HG02973 (cell line): ENCODE measurements at regions not wholly inside any gene's neighbourhood (a gene's known extent, or its start where the extent isn't known, plus 50 kb on each side); places are given as distances from the start of the nearest gene placed in this dataset.
"Not testable (repeated sequence)": the region's sequence is repeated elsewhere in the genome, so short reads cannot be mapped to it uniquely, and the experiment has no call there.

ENCODE experiments used
- ATAC-seq: cut with Tn5 transposase; IDR thresholded peaks from one replicate; pipeline ENCODE4 v1.9.1; 2021; ENCODE audit warnings: moderate library complexity; ENCODE audit not compliant: unreplicated experiment

- no peak for ATAC-seq
Measured at GRCh38 chr9:105021917-105022316, 94.0 kb upstream of the ABCA1 start.

DNA sequence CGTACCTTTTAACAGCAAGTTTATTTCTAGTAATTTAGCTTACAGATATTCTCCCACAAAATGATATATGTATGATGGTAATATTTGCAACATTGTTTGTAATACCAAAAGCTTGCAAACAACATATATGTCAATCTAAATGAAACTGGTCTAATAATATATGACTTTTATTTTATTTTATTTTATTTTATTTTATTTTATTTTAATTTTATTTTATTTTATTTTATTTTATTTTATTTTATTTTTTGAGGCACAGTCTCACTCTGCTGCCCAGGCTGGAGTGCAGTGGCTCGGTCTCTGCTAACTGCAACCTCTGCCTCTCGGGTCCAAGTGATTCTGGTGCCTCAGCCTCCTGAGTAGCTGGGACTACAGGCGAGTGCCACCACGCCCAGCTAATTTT, 94.6 kb upstream of the ABCA1 start:
- ATAC-seq: not testable (repeated sequence)

DNA sequence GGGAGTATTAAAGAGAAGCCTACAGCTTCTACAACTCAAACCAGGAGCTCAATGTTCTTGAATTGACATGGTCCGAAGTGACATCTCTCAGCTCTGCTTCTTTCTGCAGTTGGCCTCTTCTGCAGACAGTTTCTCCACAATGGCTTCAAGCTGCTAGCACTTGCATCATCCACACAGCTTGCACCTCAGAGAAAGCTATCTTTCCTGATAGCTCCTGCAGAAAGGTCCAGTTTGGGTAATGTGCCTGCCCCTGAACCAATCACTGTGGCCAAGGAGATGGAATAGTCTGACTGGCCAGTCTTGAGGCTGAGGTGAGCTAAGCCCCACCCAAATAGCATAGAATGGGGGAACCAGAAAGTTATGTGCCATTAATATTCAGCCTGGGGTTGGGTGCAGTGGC, 95.8 kb upstream of the ABCA1 start:
- ATAC-seq: no peak

DNA sequence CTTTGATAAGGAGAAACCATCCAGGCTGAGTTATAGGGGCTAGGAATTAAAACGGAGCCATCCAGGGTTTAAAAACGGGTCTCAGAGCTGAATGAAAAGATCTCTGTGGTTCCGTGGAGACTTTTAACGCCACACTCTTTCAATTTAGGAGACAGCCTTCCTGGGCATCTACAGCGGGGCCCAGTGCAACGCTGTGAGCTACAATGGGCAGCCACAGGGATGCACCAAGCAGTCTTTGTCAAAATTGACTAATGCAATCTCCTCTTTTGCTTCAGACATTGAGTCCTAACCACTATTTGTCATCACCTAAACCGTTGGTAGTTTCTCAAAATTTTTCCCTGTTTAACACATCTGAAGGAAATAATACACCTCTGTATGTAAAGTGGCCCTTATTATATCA, 96.6 kb upstream of the ABCA1 start:
- no peak for ATAC-seq

DNA sequence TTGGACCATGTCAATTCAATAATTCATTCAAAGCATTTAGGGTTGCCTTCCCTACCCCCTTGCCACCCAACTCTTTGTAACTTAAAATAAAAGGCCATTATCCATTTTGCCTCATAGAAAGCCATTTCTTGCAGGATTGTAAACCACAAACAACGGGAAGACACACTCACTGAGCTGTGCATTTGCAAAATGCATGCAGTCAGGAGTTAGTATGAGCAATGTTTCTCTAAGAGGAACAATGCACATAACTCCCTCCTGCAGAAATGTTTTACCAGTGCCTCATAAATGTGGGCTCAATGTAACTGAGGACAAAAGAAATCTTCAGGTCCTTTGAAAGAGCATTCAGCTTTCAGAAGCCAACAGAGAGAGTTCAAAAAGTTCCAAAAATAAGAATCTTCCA, 98.5 kb upstream of the ABCA1 start:
- no peak for ATAC-seq

DNA sequence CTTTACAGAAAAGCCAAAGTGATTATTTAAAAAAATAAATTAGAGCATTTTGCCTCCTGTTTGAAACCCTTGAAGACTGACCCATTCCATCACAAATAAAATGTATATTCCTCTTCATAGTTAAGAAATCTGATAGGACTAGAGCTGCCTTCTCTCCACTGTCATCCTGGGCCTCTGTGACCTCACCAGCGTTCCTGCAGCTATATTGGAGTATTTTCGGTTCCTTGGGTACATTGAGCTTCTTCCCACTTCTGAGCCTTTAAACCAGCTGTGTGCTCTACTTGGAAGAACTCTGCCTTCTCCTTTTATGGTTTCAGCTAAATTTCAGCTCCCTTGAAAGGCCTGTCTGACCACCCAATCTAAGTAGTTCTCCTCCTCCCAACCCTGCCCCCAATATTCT, 99.1 kb upstream of the ABCA1 start:
- no peak for ATAC-seq

GRCh38 chr9:105030285-105030684, 102.3 kb upstream of the ABCA1 start:
- ATAC-seq: no peak

GRCh38 chr9:105037139-105037538, 109.2 kb upstream of the ABCA1 start:
- no peak for ATAC-seq

- no peak for ATAC-seq
Measured at GRCh38 chr9:105038051-105038450, 110.1 kb upstream of the ABCA1 start.

- no peak for ATAC-seq
Measured at GRCh38 chr9:105039175-105039799, 111.3 kb upstream of the ABCA1 start.

- no peak for ATAC-seq
Measured at GRCh38 chr9:105043370-105043936, 115.5 kb upstream of the ABCA1 start.

DNA sequence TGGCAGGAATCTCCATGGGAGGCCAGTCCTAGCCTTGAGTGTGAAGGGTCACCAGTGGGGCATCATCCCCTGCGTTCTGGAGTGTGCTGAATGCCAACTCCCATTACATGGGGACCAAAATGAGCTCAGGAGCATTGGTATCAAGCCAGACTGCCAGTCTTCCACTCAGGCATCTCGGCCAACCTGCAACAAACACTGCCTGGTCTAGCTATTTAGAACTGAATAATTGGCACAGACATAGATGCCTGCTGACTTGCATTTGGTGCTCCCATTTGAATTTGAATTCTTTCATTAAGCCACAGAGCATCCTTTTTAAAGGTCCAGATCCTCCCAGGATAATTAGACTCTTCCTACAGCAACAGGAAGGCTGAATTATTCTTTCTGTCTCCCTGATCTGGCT, 116.6 kb upstream of the ABCA1 start:
- ATAC-seq: no peak

DNA sequence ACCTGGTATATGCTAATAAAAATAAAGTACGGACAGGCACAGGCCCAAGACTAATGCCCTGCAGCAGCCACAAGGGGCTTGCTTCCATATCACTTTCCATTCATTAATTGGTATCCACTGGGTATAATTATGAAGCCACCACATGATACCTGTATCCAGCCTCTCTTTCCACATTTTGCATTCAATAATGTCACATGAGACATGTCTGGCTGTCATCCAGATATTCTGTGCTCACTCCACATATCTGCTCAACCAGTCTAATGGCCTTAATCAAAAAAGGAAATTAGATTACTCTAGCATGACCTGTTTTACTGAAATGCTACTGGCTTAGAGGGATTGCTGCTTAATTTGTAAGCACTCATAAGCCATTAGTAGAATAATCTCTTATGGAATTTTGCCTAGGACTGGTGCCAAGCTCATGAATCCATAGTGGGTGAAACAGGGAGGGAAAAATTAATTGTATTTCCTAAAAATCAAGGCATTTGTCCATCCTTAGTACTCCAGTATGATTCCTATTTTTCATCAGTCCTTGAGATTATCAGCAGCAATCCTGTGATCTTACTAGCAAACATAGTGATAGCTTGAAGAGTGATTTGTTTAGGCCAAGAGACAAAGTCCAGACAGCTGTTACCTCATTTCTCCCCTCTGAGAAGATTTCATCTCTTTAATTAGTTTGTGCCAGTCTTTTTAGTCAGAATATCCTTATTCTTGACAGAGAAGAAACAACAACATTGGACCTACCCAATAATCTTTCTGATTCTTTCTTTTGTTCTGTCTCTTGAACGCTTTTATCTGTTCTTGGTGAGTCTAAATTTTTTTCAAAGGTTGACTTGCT, 119.2 kb upstream of the ABCA1 start:
- ATAC-seq: no peak

DNA sequence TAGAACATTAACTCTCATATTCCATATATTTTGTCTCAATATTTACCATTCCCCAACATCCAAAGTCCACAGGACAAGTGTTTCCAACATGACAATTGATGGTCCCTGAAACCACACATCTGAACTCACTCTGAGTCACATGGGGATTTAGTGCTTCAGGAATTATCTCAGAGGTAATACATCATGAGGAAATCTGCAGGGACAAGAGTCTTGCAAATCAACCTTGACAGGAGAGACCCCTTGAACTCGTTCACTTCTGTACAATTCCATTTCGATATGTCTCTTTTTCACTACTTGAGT, 119.7 kb upstream of the ABCA1 start:
- no peak for ATAC-seq

- no peak for ATAC-seq
Measured at GRCh38 chr9:105048331-105048730, 120.4 kb upstream of the ABCA1 start.

DNA sequence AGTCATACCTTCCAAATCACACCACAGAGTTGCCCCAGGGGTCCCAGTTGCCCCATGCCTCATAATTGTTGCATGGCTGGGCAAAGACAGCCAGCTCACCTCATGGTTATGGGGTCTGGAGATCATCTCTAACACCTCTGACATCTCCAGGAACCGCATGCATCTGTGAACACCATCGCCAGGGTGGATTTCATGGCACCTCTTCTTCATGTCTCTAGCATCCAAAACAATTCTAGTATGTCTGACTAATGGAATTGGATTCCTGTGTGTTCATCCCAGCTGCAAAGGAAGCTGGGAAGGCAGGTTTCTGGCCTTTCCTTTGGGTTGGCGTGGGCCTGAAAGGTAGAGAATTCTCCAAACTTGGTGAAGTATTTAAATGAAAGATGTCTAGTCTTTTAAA, 122.3 kb upstream of the ABCA1 start:
- ATAC-seq: no peak

DNA sequence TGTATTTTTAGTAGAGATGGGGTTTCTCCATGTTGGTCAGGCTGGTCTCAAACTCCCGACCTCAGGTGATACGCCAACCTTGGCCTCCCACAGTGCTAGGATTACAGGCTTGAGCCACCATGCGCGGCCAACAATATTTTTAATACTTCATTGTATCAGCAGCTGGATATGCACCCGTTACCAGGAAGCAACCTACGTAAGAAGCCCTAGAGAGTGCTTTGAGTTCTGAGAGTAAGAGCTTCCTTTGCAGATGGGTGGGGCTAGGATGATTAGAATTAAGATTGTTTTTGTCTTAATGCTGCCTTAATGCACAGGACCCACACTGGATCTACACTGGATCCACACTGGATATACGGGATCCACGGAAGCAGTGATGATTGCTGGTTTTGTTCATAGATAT, 123.9 kb upstream of the ABCA1 start:
- no peak for ATAC-seq

DNA sequence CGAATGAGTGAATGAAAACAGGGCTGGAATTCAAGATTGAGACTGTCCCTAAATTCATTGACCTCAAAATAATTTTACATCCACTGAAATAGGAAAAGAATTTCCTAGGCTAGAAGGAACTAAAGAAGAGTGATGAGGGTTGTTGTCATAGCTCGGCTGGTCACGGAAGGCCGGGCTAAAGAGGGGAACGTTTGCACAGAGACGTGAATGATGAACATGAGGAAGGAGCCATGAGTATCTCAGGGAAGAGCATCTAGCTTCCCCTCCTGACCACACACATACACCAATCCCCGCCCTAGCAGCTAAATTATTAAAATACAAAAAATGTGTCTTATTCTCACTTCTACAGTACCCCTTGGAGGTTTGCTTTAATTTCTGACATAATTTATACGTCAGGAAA, 124.4 kb upstream of the ABCA1 start:
- ATAC-seq: no peak

GRCh38 chr9:105053209-105053652, 125.3 kb upstream of the ABCA1 start:
- ATAC-seq: no peak

GRCh38 chr9:105054491-105054890, 126.5 kb upstream of the ABCA1 start:
- ATAC-seq: no peak

DNA sequence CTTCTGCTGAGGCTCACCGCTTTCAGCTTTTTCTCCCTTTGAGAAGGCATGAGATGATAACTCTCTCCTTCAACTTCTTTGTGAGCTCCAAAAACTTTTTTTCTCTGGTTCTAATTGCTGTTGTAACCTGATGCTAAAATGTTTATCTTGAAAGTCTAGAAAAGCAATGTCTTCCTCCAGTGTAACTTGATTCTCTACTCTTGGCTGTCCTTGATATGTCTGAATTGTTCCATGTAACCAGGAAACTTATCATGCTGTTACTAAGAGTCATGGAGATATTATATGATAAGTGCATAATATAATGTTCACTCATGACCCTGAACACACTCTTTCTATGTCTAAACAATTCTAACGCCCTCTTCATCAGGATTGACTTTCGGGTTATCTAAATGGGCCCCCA, 128.0 kb upstream of the ABCA1 start:
- no peak for ATAC-seq

GRCh38 chr9:105057551-105057950, 129.6 kb upstream of the ABCA1 start:
- ATAC-seq: no peak
